ENCODE measurements at regions not wholly inside any gene's neighbourhood (a gene's known extent, or its start where the extent isn't known, plus 50 kb on each side); places are given as distances from the start of the nearest gene placed in this dataset.

GRCh38 chr10:61173450-61173849, 229.5 kb upstream of the RHOBTB1 start:
- TF ChIP-seq CTCF (IDR thresholded peaks at IDR 0.05) (no peak), POLR2A (IDR thresholded peaks at IDR 0.05) (no peak)
